ENCODE measurements at regions not wholly inside any gene's neighbourhood (a gene's known extent, or its start where the extent isn't known, plus 50 kb on each side); places are given as distances from the start of the nearest gene placed in this dataset.

DNA sequence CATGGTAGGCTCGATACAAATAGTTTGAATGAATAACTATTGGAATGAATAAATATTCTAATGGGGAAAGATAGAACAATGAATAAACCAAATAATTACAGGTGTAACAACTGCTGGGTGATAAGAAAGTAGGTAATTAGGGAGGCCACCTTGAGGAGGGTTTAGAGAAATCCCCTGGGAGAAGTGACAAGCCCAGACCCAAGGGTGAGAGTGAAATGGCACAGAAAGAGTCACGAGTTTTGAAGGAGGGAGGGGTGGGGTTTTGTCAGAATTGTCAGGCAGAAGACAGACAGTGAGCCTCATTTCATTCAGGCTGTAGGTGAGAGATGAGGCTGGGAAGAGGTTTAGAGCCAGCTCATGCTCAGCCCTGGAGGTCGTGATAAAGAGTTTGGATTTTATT is 71.6 kb upstream of the L3MBTL4 start:
- FAIRE-seq: no peak
- no peak overlapping the region for H3K23ac ChIP-seq (ENCODE audit: insufficient read length)
- TF ChIP-seq HDAC2 (IDR thresholded peaks at IDR 0.05; ENCODE audit: borderline replicate concordance in 1 of 2, low read depth in 2 of 2, low read length in 2 of 2) (no peak), RAD21 (IDR thresholded peaks at IDR 0.05 in 1 of 2, conservative IDR thresholded peaks at IDR 0.05 in 1 of 2; ENCODE audit: low read depth in 2 of 2, low read length in 2 of 2) (no peak), GABPA (IDR thresholded peaks at IDR 0.05; ENCODE audit: borderline replicate concordance, insufficient read depth, low read length) (no peak), SIN3A (conservative IDR thresholded peaks at IDR 0.05 in 1 of 2, IDR thresholded peaks at IDR 0.05 in 1 of 2; ENCODE audit: low read depth in 1 of 2, low read length in 2 of 2) (no peak)

More for the DNA sequence above, 71.6 kb upstream of the L3MBTL4 start:
- peaks cover 7 to 19% (median 12%) of the 10 kb centered on the region in 4 experiments; a peak in 6 of 7 replicates for H3K4me1 ChIP-seq (replicated peaks in 1 of 4; ENCODE audit: control insufficient read depth in 3 of 4, insufficient read depth in 4 of 4, low read length in 3 of 4)
- no peak overlapping the region for H2BK120ac ChIP-seq (replicated peaks; ENCODE audit: low read depth, low read length)
- no peak overlapping the region for H2BK12ac ChIP-seq (ENCODE audit: low read depth, low read length)
- peak overlapping the region in 1 of 2 experiments; percentile 44; a peak in 2 of 4 replicates for H3K4me2 ChIP-seq (ENCODE audit: insufficient read depth in 1 of 2, low read depth in 2 of 2, low read length in 2 of 2)
- H3K9ac ChIP-seq (replicated peaks in 1 of 4; ENCODE audit: extremely low read depth in 1 of 4, low read depth in 3 of 4, low read length in 3 of 4): no peak overlapping the region
- H2BK20ac ChIP-seq (ENCODE audit: low read length): no peak overlapping the region
- H3K14ac ChIP-seq (ENCODE audit: insufficient read length): no peak overlapping the region
- H4K8ac ChIP-seq (ENCODE audit: extremely low read depth, insufficient read depth, low read length): no peak overlapping the region
- DNase-seq (ENCODE audit: low read depth in 1 of 2, low spot score in 2 of 2): no peak
- no peak overlapping the region for H2BK5ac ChIP-seq (ENCODE audit: low read depth, low read length)
- H3K27ac ChIP-seq (ENCODE audit: low read depth, low read length): no peak overlapping the region
- H3K56ac ChIP-seq (replicated peaks; ENCODE audit: insufficient read length, low read depth, low read length): no peak overlapping the region
- ChIA-PET POLR2A (ENCODE audit: partially characterized antibody) (no interaction called here), CTCF (ENCODE audit: partially characterized antibody) (interaction anchor here (0.7 to 2.9 kb wide), 2 partner anchors 36 to 399 kb away, joined by 3 to 12 read pairs; no protein-coding TSS in a partner anchor)
- no peaks in the 10 kb centered on the region for H3K9me3 ChIP-seq (ENCODE audit: insufficient read depth in 2 of 2, low read depth in 1 of 2, low read length in 1 of 2)
- H4K20me1 ChIP-seq (replicated peaks in 1 of 2; ENCODE audit: control insufficient read depth in 1 of 2, insufficient read depth in 2 of 2, low read length in 2 of 2): no peaks in the 10 kb centered on the region
- no peaks in the 10 kb centered on the region for H3K79me1 ChIP-seq (ENCODE audit: low read depth, low read length)
- no peaks in the 10 kb centered on the region for H3K36me3 ChIP-seq (ENCODE audit: control insufficient read depth in 2 of 4, insufficient read depth in 4 of 4, low read length in 3 of 4)
- no peak overlapping the region for H4K91ac ChIP-seq (replicated peaks; ENCODE audit: insufficient read length, low read length)
- no peaks in the 10 kb centered on the region for H3K27me3 ChIP-seq (replicated peaks in 1 of 4; ENCODE audit: control insufficient read depth in 3 of 4, extremely low read depth in 1 of 4, insufficient read depth in 3 of 4, low read length in 3 of 4)
- H3K79me2 ChIP-seq (ENCODE audit: control insufficient read depth in 1 of 2, insufficient read depth in 2 of 2, low read length in 2 of 2): no peaks in the 10 kb centered on the region
- no peak overlapping the region for H3K4me3 ChIP-seq (ENCODE audit: extremely low read depth in 1 of 4, insufficient read depth in 2 of 4, low read depth in 3 of 4, low read length in 4 of 4)
- H3K4ac ChIP-seq (replicated peaks; ENCODE audit: insufficient read length, low read depth, low read length): no peak overlapping the region
- H4K5ac ChIP-seq (ENCODE audit: insufficient read length, low read depth, low read length): peak overlapping the region; percentile 8
- H3K23me2 ChIP-seq (ENCODE audit: low read depth, low read length): no peaks in the 10 kb centered on the region
- H3K18ac ChIP-seq (ENCODE audit: extremely low read depth, low read length): 0 out of 2 replicates have a peak overlapping the region, but pooled peaks have one; percentile 2
- 70% methylated on average over 3 of the region's 3 CpGs; no CpG with 5 or more reads in 1 of the 2 experiments for WGBS, 2 experiments (ENCODE audit: extremely low coverage in 1 of 2, insufficient coverage in 1 of 2, insufficient read length in 1 of 2, insufficient replicate concordance in 2 of 2, low coverage in 1 of 2, low lambda C conversion rate in 2 of 2, missing lambda C conversion rate in 1 of 2)
- no peak overlapping the region for H2BK15ac ChIP-seq (ENCODE audit: low read length)
- no peak overlapping the region for H2AFZ ChIP-seq (ENCODE audit: low read length)
- H2AK5ac ChIP-seq (ENCODE audit: low read depth, low read length): no peak overlapping the region
